Skeletal muscle satellite cell (primary cell): ENCODE measurements at regions not wholly inside any gene's neighbourhood (a gene's known extent, or its start where the extent isn't known, plus 50 kb on each side); places are given as distances from the start of the nearest gene placed in this dataset.

Source experiments
- H3K27me3 ChIP-seq: 2 replicates; pipeline ENCODE4 v1.7.0; 2013; ENCODE audit warnings: low read length; ENCODE audit not compliant: control insufficient read depth, insufficient read depth
- H3K36me3 ChIP-seq: 2 replicates; pipeline ENCODE4 v1.7.0; 2013; ENCODE audit warnings: mild to moderate bottlenecking, control low read depth, low read length; ENCODE audit not compliant: insufficient read depth
- H3K4me1 ChIP-seq: 2 replicates; pipeline ENCODE4 v1.7.0; 2013; ENCODE audit warnings: low read length; ENCODE audit not compliant: control insufficient read depth, insufficient read depth
- H3K4me2 ChIP-seq: 2 replicates; pipeline ENCODE4 v1.7.0; 2013; ENCODE audit warnings: mild to moderate bottlenecking, low read length
- H3K4me3 ChIP-seq: 2 replicates; pipeline ENCODE4 v1.7.0; 2013; ENCODE audit warnings: low read length
- H3K9ac ChIP-seq: 2 replicates; pipeline ENCODE4 v1.7.0; 2013; ENCODE audit warnings: mild to moderate bottlenecking, low read depth, low read length, moderate library complexity
- H3K9me3 ChIP-seq: replicated peaks from 2 replicates; pipeline ENCODE4 v1.7.0; 2013; ENCODE audit warnings: mild to moderate bottlenecking, control low read depth, low read length

GRCh38 chr10:8288600-8288999 is 234.1 kb downstream of the GATA3 start:
- no peaks in the 10 kb centered on the region for H3K4me1 ChIP-seq
- peaks cover 4% of the 10 kb centered on the region for H3K9me3 ChIP-seq
- no peak overlapping the region for H3K4me2 ChIP-seq
- H3K4me3 ChIP-seq = no peak overlapping the region
- no peak overlapping the region for H3K9ac ChIP-seq
- H3K36me3 ChIP-seq = no peaks in the 10 kb centered on the region
- no peaks in the 10 kb centered on the region for H3K27me3 ChIP-seq

GRCh38 chr10:8289186-8289924 is 234.9 kb downstream of the GATA3 start:
- H3K36me3 ChIP-seq = no peaks in the 10 kb centered on the region
- H3K4me3 ChIP-seq = no peak overlapping the region
- H3K9me3 ChIP-seq = peaks cover 4% of the 10 kb centered on the region
- H3K9ac ChIP-seq = no peak overlapping the region
- H3K4me1 ChIP-seq = no peaks in the 10 kb centered on the region
- no peaks in the 10 kb centered on the region for H3K27me3 ChIP-seq
- H3K4me2 ChIP-seq = no peak overlapping the region

- H3K4me2 ChIP-seq = no peak overlapping the region
- H3K9me3 ChIP-seq = no peaks in the 10 kb centered on the region
- H3K4me1 ChIP-seq = no peaks in the 10 kb centered on the region
- no peaks in the 10 kb centered on the region for H3K27me3 ChIP-seq
- no peak overlapping the region for H3K9ac ChIP-seq
- no peak overlapping the region for H3K4me3 ChIP-seq
- no peaks in the 10 kb centered on the region for H3K36me3 ChIP-seq
Observed at GRCh38 chr10:8294779-8295178, 240.3 kb downstream of the GATA3 start.

- no peaks in the 10 kb centered on the region for H3K4me1 ChIP-seq
- no peak overlapping the region for H3K4me3 ChIP-seq
- no peaks in the 10 kb centered on the region for H3K36me3 ChIP-seq
- H3K27me3 ChIP-seq = no peaks in the 10 kb centered on the region
- H3K9me3 ChIP-seq = no peaks in the 10 kb centered on the region
- H3K4me2 ChIP-seq = no peak overlapping the region
- H3K9ac ChIP-seq = no peak overlapping the region
Observed at GRCh38 chr10:8295311-8295710, 240.8 kb downstream of the GATA3 start.

- Histone ChIP-seq H3K9me3 (no peaks in the 10 kb centered on the region), H3K4me3 (no peak overlapping the region), H3K4me2 (no peak overlapping the region), H3K4me1 (no peaks in the 10 kb centered on the region), H3K36me3 (no peaks in the 10 kb centered on the region), H3K9ac (no peak overlapping the region), H3K27me3 (no peaks in the 10 kb centered on the region)
Observed at GRCh38 chr10:8296090-8296733, 241.7 kb downstream of the GATA3 start.

- no peaks in the 10 kb centered on the region for H3K4me1 ChIP-seq
- no peak overlapping the region for H3K4me3 ChIP-seq
- H3K9me3 ChIP-seq = no peaks in the 10 kb centered on the region
- H3K9ac ChIP-seq = no peak overlapping the region
- no peaks in the 10 kb centered on the region for H3K27me3 ChIP-seq
- no peak overlapping the region for H3K4me2 ChIP-seq
- no peaks in the 10 kb centered on the region for H3K36me3 ChIP-seq
Observed at GRCh38 chr10:8296734-8297101, 242.2 kb downstream of the GATA3 start.

GRCh38 chr10:8297107-8297506 is 242.6 kb downstream of the GATA3 start:
- Histone ChIP-seq H3K9me3 (no peaks in the 10 kb centered on the region), H3K9ac (no peak overlapping the region), H3K4me1 (no peaks in the 10 kb centered on the region), H3K36me3 (no peaks in the 10 kb centered on the region), H3K4me3 (no peak overlapping the region), H3K4me2 (no peak overlapping the region), H3K27me3 (no peaks in the 10 kb centered on the region)

GRCh38 chr10:8297959-8298358 is 243.5 kb downstream of the GATA3 start:
- Histone ChIP-seq H3K4me1 (no peaks in the 10 kb centered on the region), H3K9me3 (no peaks in the 10 kb centered on the region), H3K9ac (no peak overlapping the region), H3K4me2 (no peak overlapping the region), H3K36me3 (no peaks in the 10 kb centered on the region), H3K4me3 (no peak overlapping the region), H3K27me3 (no peaks in the 10 kb centered on the region)

- Histone ChIP-seq H3K4me1 (no peaks in the 10 kb centered on the region), H3K36me3 (no peaks in the 10 kb centered on the region), H3K27me3 (no peaks in the 10 kb centered on the region), H3K9ac (no peak overlapping the region), H3K4me2 (no peak overlapping the region), H3K9me3 (no peaks in the 10 kb centered on the region), H3K4me3 (no peak overlapping the region)
Observed at GRCh38 chr10:8298896-8299570, 244.5 kb downstream of the GATA3 start.

GRCh38 chr10:8300925-8301324 is 246.4 kb downstream of the GATA3 start:
- no peaks in the 10 kb centered on the region for H3K9me3 ChIP-seq
- no peaks in the 10 kb centered on the region for H3K36me3 ChIP-seq
- no peaks in the 10 kb centered on the region for H3K27me3 ChIP-seq
- H3K4me2 ChIP-seq = no peak overlapping the region
- no peak overlapping the region for H3K4me3 ChIP-seq
- no peak overlapping the region for H3K9ac ChIP-seq
- no peaks in the 10 kb centered on the region for H3K4me1 ChIP-seq

GRCh38 chr10:8301333-8301732 is 246.8 kb downstream of the GATA3 start:
- H3K4me3 ChIP-seq = no peak overlapping the region
- no peaks in the 10 kb centered on the region for H3K9me3 ChIP-seq
- no peaks in the 10 kb centered on the region for H3K27me3 ChIP-seq
- no peaks in the 10 kb centered on the region for H3K36me3 ChIP-seq
- no peak overlapping the region for H3K9ac ChIP-seq
- no peak overlapping the region for H3K4me2 ChIP-seq
- H3K4me1 ChIP-seq = no peaks in the 10 kb centered on the region
